GM19438 (cell line): ENCODE measurements at regions not wholly inside any gene's neighbourhood (a gene's known extent, or its start where the extent isn't known, plus 50 kb on each side); places are given as distances from the start of the nearest gene placed in this dataset.
"Not testable (repeated sequence)": the region's sequence is repeated elsewhere in the genome, so short reads cannot be mapped to it uniquely, and the experiment has no call there.

Experiments used
- ATAC-seq: cut with Tn5 transposase; IDR thresholded peaks from one replicate; pipeline ENCODE4 v1.9.1; 2021; ENCODE audit warnings: low read depth; ENCODE audit not compliant: unreplicated experiment

DNA sequence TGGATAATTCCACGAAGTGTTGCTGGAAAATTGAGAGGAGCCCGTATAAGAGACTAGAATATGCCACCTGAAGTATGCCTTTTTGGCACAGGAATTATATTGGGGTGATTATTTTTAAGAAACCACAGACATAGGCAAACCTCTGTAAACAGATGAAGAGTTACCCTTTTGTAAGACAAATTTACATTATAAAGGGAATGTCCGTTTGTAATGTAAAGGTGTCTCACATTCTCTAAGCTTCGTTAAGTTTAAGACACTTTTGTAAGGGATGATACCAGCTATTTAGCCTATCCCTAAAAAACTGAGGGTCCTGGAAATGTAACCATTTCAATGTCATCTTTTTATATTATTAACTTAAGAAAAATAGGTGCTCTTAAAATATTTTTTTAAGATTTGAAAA lies 432.8 kb upstream of the SYT4 start:
- ATAC-seq, result no peak

DNA sequence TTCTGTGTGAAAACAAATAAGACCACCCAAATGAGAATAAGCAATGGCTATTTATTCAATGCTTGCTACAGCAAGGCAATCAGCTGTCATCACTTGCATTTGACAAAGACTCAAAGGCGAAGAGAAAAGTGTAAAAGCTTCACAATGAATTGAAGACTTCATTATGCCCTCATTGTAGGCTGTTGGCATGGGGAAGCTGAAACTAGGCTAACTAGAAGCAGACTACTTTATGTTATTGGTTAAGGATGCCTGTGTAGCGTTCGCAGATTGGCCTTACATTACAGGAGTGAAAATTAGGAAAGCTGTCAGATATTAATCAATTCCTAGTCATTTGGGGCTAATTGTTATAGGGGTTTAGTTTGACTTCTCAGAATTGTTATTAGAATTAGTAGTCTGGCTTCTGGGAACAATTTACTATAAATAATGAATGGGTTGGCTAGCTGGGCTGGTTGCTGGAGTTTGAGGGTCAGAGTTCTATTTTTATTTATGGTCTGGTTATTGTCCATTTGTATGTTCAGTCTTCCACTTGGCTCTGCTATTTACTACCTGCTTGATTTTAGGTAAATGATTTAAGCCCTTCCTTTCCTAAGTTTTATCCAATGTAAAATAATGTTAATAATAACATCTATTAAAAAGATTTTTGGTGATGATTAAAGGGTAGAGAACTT lies 437.2 kb upstream of the SYT4 start:
- no peak for ATAC-seq

DNA sequence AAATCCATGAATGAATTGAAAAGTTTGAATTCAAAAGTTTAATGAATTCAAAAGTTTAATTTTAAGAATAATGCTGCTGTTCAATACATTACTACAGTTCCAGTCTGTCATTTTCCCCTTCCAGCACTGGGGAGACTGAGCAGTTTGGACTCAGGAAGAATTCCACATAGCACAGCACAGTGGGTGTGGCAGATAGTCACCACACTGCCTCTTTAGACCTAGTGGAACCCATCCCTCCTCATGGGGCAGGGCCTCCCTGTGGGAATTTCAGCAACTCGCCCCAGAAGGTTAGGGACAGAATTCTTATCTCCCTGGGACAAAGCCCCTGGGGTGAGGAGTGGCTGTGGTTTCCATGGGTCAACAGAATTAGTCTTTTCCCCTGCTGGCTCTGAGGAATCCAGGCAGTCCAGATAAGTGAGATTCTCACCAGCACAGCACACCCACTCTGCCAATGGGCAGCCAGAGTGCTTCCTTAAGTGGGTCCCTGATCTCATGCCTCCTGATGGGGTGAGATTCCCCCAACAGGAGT lies 442.0 kb upstream of the SYT4 start:
- no peak for ATAC-seq

DNA sequence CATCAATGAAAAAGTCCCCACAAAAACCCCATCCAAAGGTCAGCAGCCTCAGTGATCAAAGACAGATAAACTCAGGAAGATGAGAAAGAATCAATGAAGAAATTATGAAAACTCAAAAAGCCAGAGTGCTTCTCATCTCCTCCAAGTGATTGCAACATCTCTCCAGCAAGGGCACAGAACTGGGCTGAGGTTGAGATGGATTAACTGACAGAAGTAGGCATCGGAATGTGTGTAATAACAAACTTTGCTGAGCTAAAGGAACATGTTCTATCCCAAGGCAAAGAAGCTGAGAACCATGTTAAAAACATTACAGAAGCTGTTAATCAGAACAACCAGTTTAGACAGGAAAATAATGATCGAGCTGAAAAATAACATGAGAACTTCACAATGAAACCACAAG lies 442.8 kb upstream of the SYT4 start:
- no peak for ATAC-seq

DNA sequence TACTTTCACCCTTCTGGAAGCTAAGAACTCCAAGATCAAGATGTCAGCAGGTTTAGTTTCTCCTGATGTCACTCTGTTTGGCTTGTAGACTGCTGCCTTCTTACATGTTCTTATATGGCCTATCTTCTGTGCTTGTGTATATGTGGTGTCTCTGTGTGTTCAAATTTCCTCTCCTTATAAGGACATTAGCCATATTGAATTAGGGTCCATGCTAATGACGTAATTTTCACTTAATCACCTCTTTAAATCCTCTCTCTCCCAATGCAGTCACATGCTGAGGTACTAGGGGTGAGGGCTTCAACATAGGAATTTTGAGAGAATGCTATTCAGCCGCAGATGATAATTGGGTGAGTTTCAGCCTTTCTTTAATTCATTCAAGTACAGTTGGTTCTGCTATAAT lies 458.3 kb upstream of the SYT4 start:
- no peak for ATAC-seq

DNA sequence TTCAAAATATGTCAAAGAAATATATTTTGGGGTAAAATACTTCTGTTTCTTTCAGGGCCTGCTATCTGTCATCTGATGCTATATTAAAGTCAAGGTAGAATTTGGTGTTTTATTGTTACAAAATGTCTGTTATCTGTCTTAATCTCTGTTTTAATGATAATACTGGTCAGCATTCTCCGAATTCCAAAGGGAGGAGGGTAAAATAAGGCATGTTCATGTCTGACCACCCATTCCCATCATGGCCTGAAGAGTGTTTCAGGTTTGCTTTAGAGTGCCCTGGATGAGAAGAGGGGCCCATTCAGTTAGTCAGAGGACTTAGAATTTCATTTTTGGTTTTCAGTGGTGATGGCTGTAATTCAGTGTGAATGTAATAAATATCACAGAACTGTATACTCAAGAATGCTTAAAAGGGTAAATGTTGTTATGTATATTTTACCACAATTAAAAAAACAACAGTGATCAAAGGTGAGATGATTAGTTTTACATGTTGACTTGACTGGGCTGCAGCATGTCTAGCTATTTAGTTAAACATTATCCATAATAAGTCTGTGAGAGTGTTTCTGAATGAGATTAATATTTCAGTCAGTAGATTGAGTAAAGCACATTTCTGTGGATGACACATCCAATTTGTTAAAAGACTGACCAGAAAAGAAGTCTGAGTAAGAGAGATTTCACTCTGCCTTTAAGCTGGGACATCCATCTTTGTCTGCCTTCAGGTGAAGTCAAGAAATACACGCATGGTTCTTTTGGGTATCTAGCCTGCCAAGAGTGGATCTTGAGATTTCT lies 467.9 kb upstream of the SYT4 start:
- no peak for ATAC-seq

DNA sequence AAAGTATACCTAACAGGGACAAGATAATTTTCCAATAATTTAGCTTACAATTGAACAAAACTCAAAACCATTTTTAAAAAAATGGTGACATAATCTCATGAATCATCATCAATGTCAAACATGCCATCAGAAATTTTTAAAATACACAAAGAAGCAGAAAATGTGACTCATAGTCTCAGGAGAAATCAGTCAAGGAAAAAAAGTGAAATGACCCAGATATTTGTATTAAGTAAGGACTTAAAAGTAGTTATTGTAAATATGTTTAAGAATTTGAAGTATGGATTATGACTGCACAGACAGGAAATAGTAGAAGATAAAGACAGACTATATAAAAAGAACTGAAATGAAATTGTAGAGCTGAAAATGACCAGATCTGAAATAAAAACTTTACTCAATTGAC lies 473.9 kb upstream of the SYT4 start:
- no peak for ATAC-seq

DNA sequence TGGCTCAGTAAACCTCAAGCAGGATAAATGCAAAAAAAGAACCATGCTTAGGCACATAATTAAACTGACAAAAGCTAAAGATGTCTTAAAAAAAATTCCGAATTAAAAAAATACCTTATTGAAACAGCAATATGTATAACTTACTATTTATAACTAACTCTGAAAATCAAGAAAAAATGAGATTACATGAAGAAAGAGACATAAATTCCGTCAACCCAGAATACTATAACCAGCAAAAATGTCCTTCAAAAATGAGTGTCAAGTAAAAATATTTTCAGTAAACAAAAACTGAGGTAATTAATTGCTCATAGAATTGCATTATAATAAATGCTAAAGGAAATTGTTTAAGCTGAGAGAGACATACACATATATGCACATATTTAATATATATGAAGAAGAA lies 474.5 kb upstream of the SYT4 start:
- no peak for ATAC-seq

DNA sequence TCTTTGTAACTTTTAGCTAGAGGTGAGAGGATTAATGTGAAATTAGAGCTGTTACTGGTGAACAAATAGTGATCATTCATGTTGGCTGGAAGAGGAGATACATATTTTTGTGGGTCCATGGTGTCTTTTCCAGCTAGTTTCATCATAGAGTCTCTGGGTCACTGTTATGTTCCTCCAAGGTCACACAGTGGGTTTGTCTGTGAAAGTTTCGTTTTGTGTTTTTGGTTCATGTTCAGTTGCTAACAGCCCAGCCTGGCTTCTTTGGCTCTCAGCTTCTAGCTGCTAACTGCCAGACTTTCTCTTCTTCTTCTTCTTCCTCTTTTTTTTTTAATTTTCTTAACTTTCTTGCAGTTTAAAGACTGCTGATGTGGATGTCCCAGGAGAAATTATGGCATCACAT lies 480.0 kb upstream of the SYT4 start:
- ATAC-seq, result no peak

DNA sequence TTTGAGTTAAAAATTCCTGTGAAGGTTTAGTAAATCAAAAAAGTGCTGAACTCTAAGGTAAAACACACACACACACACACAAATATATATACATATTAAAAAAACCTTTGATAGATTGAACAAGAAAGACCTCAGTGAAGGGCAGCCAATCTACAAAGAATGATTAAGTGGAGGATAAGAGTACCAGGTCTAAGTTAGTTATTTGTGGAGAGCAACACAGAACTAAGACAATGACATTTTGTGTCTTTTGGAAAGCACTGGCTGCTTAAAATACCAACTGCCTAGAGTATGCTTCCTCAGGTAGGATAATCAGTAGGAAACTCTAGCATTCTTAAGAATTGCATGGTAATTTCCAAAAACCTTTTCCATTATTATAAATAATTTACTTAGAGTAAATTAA lies 481.4 kb upstream of the SYT4 start:
- no peak for ATAC-seq

DNA sequence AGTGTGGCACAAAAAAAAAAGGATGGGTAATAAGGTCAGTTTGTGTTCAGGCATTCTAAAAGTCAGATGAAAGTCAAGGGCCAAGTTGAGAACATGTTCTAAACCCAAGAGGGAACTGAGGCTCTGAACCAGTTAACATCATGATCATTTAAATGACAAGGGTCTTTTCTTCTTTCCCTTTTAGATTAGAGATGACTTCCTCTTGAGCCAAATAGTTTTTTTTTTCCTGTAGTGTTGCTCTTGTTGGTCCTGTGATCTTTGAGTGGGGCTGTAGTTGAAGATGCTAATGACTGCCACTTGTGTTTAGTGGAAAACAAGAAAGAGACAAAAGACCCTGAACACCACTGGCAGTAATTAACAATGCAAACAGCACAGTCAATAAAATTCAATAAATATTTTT lies 482.7 kb upstream of the SYT4 start:
- no peak for ATAC-seq

DNA sequence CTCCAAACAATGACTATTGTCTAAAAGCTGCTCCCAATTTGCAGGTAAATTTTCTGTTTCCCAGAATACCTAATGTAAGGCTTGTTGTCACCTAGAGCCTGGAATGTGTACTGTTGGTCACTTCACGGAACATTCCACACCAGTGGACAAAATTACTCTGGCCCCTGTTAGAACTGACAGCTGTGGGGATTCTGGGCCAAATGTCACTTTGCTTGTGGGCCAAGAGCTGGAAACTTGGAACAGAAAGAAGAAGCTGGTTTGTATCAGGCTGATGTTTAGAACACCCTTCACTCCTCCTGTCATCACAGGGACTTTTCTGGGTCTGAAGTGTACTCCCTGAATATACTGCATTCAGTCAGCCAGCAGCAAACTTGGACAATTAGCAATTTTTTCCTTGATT lies 495.6 kb upstream of the SYT4 start:
- no peak for ATAC-seq

DNA sequence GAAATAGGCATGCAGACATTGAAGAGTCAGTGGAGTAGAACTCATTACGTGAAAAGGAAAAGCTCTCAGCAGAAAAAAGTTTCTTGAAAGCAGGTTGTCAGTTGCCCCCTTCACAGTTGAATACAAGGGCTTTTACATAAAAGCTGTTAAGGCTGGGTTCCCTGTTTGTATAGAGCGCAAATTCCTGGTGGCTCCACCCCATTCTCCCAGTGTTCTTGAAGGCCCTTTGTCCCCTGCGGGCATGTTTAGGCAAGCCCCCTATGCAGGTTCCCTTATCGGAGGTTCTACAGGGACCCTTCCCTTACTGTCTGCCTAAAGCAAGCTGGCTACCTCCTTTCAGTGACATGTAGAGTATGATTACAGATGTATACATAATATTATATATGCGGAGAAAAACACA lies 497.2 kb upstream of the SYT4 start:
- no peak for ATAC-seq

DNA sequence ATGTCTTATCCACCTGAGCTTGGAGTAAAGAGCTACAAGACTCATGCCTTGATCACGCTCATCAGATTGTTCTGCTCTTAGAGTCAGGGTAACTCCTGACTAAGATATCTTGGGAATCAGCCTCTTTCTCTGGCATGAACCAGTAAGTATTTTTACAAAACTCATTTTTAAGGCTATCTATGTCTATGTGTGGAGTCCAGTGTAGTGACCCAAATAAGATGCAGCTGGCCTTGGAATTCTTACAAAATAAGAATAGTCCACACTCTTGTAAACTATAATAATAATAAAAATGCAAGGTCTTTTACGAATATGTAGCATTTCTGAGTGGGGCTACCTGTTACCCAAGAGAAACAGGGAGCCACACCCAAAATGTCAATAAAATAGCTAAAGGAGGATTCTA lies 498.3 kb upstream of the SYT4 start:
- ATAC-seq, result no peak

DNA sequence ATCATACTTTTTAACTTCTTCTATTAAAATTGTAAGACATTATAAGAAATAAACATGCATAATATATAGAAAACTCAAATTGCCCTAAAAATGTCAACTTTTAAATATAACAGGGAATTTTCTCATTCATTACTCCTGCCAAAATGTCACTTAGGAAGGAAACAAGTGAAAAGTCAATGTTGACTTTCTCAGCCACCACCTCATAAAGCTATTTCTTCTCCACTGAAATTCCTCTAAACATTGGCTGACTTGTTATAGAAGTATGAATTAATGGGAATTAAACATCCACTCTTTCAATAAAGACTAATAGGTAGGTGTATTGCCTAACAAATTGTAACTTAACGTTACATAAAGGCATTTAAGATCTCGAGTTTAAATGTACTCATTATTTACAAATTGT lies 499.7 kb upstream of the SYT4 start:
- no peak for ATAC-seq

DNA sequence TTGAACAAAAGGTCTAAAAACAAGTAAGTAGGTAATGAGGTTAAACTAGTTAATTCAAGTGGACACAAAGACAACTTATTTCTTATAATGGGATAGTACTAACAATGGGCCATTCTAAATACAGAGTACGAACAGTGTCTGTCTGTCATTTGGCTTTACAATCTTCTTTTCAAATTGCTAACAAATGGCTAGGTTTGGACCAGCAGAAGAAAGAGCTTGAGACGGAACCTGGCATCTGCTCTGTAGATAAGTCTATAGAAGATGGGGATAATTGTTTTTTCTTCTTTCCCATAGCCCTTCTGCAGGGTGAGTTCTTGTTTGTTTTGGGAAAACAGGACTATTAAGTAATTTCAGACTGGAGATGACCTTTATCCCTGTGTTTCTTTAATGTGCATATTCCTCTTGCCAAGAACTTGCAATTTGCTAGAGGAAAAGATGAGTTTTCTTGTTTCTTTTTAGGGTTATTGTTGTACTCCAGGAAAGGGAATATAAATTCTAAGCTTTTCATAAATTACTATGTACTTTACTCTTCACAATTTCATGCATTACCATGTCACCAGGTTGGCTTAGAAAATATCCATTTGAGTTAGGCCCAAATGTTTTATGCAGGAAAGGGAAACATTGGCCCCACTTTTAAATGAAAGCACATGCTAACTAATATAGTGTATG lies 500.5 kb upstream of the SYT4 start:
- no peak for ATAC-seq

DNA sequence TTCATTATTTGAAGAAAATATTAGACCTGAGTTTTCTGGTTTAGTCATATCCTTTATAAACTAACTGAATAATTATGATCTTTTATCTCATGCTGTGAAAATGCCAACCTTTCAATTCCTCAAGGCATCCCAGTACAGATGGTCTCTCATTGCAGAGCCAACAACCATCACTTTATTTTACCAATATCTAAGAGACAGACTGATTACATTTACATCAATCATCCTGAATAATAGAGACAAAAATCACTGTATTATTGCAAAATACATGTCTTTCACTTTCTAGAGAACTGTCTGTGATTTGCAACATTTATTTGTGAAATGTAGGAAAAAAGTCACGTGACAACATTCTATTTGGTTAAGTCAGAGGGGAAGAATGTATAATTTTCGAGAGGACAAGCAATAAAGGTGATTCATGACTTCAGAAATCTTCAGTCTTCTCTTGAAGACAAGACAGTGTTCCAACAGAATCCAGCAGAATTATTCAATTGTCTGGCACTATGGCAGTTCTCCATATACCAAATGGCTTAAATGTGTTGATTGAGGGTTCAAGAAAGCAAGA lies 503.6 kb upstream of the SYT4 start:
- ATAC-seq, result no peak

DNA sequence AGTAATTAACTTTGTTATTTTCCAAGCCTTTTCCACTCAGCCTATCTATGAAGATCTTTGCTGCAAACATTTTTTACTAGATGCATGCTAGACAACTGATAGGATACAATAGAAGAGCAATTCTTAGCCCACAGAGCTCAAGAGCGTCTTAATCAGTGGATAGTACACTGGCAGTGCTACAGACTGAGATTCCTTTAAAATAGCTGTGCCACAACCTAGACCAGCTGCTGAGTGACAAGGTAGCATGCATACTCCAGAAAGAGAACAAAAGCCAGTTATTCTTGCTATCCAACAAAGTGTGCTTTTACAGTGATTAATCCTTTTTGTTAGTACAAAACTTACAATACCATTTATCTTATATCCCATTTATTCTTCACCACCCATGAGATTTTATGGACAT lies 507.9 kb upstream of the SYT4 start:
- ATAC-seq, result no peak

DNA sequence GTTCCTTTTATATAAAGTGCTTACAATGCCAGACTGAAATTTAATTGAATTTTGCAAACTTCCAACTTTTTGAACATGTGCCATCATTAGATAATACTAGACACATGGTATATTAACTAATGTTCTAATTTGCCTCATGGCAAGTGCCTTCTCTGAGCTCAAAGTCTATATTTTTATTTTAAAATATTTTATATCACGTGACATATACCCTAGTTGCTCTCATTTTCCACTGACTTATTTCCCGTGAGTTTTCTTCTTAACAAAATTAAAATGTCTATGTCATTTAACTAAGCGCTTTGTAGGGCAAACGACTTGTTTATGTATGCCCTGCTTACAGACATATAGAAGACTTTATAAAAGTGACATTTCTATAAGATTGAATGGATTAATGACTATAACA lies 509.6 kb upstream of the SYT4 start:
- no peak for ATAC-seq

DNA sequence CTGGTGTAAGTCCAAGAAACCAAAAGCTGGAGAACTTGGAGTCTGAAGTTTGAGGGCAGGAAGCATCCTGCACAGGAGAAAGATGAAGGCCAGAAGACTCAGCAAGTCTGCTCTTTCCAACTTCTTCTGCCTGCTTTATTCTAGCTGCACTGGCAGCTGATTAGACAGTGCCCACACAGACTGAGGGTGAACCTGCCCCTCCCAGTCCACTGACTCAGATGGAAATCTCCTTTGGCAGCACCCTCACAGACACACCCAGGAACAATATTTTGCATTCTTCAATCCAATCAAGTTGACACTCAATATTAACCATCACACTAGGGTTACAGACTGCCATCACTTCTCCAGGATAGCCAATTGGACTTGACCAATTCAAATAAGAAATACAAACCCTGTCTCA lies 510.4 kb upstream of the SYT4 start:
- not testable (repeated sequence) for ATAC-seq

DNA sequence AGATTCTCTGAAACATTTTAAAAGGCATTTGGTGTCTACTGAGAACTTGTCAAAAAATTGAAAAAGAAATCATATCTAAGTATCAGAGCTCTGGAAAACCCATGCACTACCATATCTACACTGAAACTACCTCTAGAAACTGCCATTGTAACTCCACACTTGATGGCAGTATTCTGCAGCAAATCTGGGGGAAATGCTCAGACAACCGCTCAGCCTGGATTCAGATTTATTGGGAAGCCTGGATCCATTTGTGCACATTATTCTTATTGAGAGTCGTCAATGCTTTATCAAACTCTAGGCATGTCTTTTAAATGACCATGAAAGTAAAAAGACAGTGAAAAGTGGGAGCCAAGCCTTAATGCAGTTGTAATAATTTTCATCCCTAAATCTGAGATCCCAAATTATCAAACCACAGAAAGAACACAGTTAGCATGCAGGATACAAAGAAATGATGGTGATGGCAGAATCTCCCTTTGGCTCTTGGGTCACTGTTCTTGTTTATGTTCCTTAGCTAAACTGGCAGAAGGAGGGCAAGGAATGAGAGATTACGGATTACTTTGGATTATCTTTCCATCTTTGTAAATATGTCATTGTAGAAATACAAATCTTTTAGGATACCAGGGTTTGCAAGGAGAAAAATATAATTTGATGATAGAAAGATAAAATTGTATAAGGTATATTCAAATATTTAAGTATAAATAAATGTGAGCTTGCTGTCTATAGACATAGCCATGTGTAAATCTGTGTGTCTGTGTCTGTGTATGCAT lies 512.1 kb upstream of the SYT4 start:
- ATAC-seq, result no peak
